ENCODE measurements at regions not wholly inside any gene's neighbourhood (a gene's known extent, or its start where the extent isn't known, plus 50 kb on each side); places are given as distances from the start of the nearest gene placed in this dataset.
"Not testable (repeated sequence)": the region's sequence is repeated elsewhere in the genome, so short reads cannot be mapped to it uniquely, and the experiment has no call there.

GRCh38 chr5:3325972-3326840 lies 269.4 kb upstream of the IRX1 start:
- H3K27ac ChIP-seq = no peak overlapping the region
- intact Hi-C loops (cut with DNase I; ENCODE audit: low total_unique reads) = no loop called here
- H3K36me3 ChIP-seq = no peaks in the 10 kb centered on the region
- no peaks in the 10 kb centered on the region for H3K27me3 ChIP-seq
- no peaks in the 10 kb centered on the region for H3K4me1 ChIP-seq
- no peaks in the 10 kb centered on the region for H3K9me3 ChIP-seq
- no peak for DNase-seq
- no peak overlapping the region for H3K4me3 ChIP-seq
- TF ChIP-seq CTCF (IDR thresholded peaks at IDR 0.05) = no peak
- no peak for TF ChIP-seq POLR2A (IDR thresholded peaks at IDR 0.05)

- Histone ChIP-seq H3K4me1 (no peaks in the 10 kb centered on the region), H3K27ac (no peak overlapping the region), H3K4me3 (no peak overlapping the region), H3K36me3 (no peaks in the 10 kb centered on the region), H3K27me3 (no peaks in the 10 kb centered on the region), H3K9me3 (no peaks in the 10 kb centered on the region)
- no peak for DNase-seq
- intact Hi-C loops (cut with DNase I; ENCODE audit: low total_unique reads) = no loop called here
- no peak for TF ChIP-seq POLR2A (IDR thresholded peaks at IDR 0.05)
- TF ChIP-seq CTCF (IDR thresholded peaks at IDR 0.05) = no peak
Measured at GRCh38 chr5:3325201-3325971, 270.2 kb upstream of the IRX1 start.

GRCh38 chr5:3324421-3325101 lies 271.1 kb upstream of the IRX1 start:
- no peaks in the 10 kb centered on the region for H3K36me3 ChIP-seq
- H3K27me3 ChIP-seq = no peaks in the 10 kb centered on the region
- no peak for DNase-seq
- H3K27ac ChIP-seq = no peak overlapping the region
- intact Hi-C loops (cut with DNase I; ENCODE audit: low total_unique reads) = no loop called here
- H3K9me3 ChIP-seq = no peaks in the 10 kb centered on the region
- H3K4me1 ChIP-seq = no peaks in the 10 kb centered on the region
- no peak overlapping the region for H3K4me3 ChIP-seq
- TF ChIP-seq CTCF (IDR thresholded peaks at IDR 0.05) (no peak), POLR2A (IDR thresholded peaks at IDR 0.05) (no peak)

- DNase-seq; H3K9me3 ChIP-seq; H3K36me3 ChIP-seq; intact Hi-C loops (cut with DNase I; ENCODE audit: low total_unique reads); H3K27ac ChIP-seq; H3K4me1 ChIP-seq; H3K4me3 ChIP-seq; H3K27me3 ChIP-seq: not testable (repeated sequence)
Measured at GRCh38 chr5:3323966-3324365, 271.7 kb upstream of the IRX1 start.

GRCh38 chr5:3323144-3323543 lies 272.5 kb upstream of the IRX1 start:
- Histone ChIP-seq H3K36me3 (no peaks in the 10 kb centered on the region), H3K9me3 (no peaks in the 10 kb centered on the region), H3K4me1 (no peaks in the 10 kb centered on the region), H3K27ac (no peak overlapping the region), H3K27me3 (no peaks in the 10 kb centered on the region), H3K4me3 (no peak overlapping the region)
- no peak for DNase-seq
- intact Hi-C loops (cut with DNase I; ENCODE audit: low total_unique reads) = no loop called here
- TF ChIP-seq POLR2A (IDR thresholded peaks at IDR 0.05) = no peak
- no peak for TF ChIP-seq CTCF (IDR thresholded peaks at IDR 0.05)
